Spleen (tissue), 7 donors: ENCODE measurements at regions not wholly inside any gene's neighbourhood (a gene's known extent, or its start where the extent isn't known, plus 50 kb on each side); places are given as distances from the start of the nearest gene placed in this dataset.

Source experiments
- POLR2A ChIP-seq, 3 donors: fragments of 450-650 bp; IDR thresholded peaks; one replicate each; pipeline ENCODE4 v1.5.1; 2017; ENCODE audit warnings: antibody characterized with exemption in 3 of 3, mild to moderate bottlenecking in 1 of 3
- POLR2AphosphoS5 ChIP-seq, 3 donors: sonication (generic); formaldehyde crosslinking; IDR thresholded peaks; one replicate each; pipeline ENCODE4 v1.5.1; 2017; ENCODE audit warnings: antibody characterized with exemption in 3 of 3
- TF ChIP-seq, protein P1 (sequence below), 11 experiments: fragments of 200-600 bp in 7 of 11; fragments of 450-650 bp in 4 of 11; sonication (generic) in 4 of 11; IDR thresholded peaks in 8 of 11; conservative IDR thresholded peaks in 3 of 11; 1 replicate in 7 of 11; 2 replicates in 4 of 11; pipeline versions ENCODE4 v1.4.0 to v1.8.0; 2016 to 2021; ENCODE audit warnings: antibody characterized with exemption in 11 of 11, inconsistent platforms in 4 of 11, mild to moderate bottlenecking in 1 of 11
- donor health status: DM: no; HTN: no; CAD: no; lungs with moderate emphysema.
- donor health status: DM: no; HTN: no; CAD: no.
- donor health status: DM: no; HTN: no; CAD: no.

DNA sequence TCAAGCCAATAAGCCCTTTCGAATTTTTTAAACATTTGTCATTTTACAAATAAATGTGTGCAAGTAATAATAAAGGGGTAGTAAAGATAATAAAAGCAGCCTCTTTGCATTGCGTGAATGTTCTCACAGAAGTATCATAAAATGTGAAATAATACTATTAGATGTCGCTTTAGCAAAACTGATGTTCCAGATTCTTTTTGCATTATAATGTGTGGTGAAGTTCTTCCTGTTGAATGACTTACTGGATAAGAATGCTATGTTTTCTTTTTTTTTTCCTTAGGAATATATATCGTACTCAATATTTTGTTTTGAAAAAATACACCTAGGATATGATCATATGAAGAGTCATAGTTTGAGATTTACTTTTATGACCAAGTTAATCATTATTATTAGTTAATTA, 85.2 kb upstream of the CDH12 start:
- TF ChIP-seq, protein P1, sequence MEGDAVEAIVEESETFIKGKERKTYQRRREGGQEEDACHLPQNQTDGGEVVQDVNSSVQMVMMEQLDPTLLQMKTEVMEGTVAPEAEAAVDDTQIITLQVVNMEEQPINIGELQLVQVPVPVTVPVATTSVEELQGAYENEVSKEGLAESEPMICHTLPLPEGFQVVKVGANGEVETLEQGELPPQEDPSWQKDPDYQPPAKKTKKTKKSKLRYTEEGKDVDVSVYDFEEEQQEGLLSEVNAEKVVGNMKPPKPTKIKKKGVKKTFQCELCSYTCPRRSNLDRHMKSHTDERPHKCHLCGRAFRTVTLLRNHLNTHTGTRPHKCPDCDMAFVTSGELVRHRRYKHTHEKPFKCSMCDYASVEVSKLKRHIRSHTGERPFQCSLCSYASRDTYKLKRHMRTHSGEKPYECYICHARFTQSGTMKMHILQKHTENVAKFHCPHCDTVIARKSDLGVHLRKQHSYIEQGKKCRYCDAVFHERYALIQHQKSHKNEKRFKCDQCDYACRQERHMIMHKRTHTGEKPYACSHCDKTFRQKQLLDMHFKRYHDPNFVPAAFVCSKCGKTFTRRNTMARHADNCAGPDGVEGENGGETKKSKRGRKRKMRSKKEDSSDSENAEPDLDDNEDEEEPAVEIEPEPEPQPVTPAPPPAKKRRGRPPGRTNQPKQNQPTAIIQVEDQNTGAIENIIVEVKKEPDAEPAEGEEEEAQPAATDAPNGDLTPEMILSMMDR (IDR thresholded peaks at IDR 0.05 in 8 of 11, conservative IDR thresholded peaks at IDR 0.05 in 3 of 11) = no peak
- TF ChIP-seq POLR2AphosphoS5 (IDR thresholded peaks at IDR 0.05) (no peak), POLR2A (IDR thresholded peaks at IDR 0.05) (no peak)
